ENCODE measurements at regions not wholly inside any gene's neighbourhood (a gene's known extent, or its start where the extent isn't known, plus 50 kb on each side); places are given as distances from the start of the nearest gene placed in this dataset.

DNA sequence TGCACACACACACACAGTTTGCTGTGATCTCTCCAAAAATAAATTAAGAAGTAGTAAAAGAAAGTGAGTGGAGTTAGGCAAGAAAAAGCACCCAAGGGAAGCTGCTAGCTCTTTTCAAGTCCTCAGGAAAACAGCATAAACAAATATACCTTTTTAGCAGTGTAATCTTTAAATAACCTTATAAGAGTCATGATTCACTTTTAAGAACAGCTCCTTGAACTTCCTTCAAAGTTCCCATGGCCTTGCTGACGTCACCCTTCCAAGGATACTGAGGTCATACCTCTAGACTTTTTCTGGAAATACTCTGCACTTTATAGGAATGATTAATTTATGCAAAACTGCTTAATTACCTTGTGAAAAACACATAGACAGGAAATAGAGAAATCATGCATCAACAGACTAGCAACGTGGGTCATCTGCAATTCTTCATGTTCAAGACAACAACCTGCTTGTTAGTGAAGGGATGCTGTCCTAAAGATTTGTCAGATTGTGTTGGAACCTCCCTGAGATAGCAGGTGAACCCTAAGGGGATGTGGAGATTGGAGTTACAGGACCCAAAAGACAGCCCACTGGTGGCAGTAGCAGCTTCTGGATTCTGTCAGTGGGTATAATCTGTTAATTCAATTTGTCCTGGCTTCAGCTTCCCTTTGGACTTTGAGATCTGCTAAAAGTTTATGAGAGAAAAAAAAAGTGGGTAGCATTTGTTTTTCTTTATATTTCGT is 229.0 kb downstream of the ELAVL2 start:
- no peak for TF ChIP-seq CTCF (IDR thresholded peaks at IDR 0.05; ENCODE audit: insufficient read depth, low read depth, low read length, missing control alignments)
- DNase-seq (ENCODE audit: low read depth): peak; percentile 50
- no peak overlapping the region for H3K4me3 ChIP-seq (ENCODE audit: low read length)

- TF ChIP-seq CTCF (IDR thresholded peaks at IDR 0.05; ENCODE audit: insufficient read depth, low read depth, low read length, missing control alignments): no peak
- no peak overlapping the region for H3K4me3 ChIP-seq (ENCODE audit: low read length)
Measured at GRCh38 chr9:23598994-23599393, 227.0 kb downstream of the ELAVL2 start.

GRCh38 chr9:23603311-23603710 is 222.7 kb downstream of the ELAVL2 start:
- no peak for TF ChIP-seq CTCF (IDR thresholded peaks at IDR 0.05; ENCODE audit: insufficient read depth, low read depth, low read length, missing control alignments)
- H3K4me3 ChIP-seq (ENCODE audit: low read length): no peak overlapping the region
- DNase-seq (ENCODE audit: low read depth): peak; percentile 50

More at GRCh38 chr9:23598994-23599393, 227.0 kb downstream of the ELAVL2 start:
- peak; percentile 85 for DNase-seq (ENCODE audit: low read depth)

- no peak overlapping the region for H3K4me3 ChIP-seq (ENCODE audit: low read length)
- no peak for TF ChIP-seq CTCF (IDR thresholded peaks at IDR 0.05; ENCODE audit: insufficient read depth, low read depth, low read length, missing control alignments)
- peak; percentile 55 for DNase-seq (ENCODE audit: low read depth)
Measured at GRCh38 chr9:23606107-23606506, 219.9 kb downstream of the ELAVL2 start.

- no peak for TF ChIP-seq CTCF (IDR thresholded peaks at IDR 0.05; ENCODE audit: insufficient read depth, low read depth, low read length, missing control alignments)
- H3K4me3 ChIP-seq (ENCODE audit: low read length): no peak overlapping the region
- no peak for DNase-seq (ENCODE audit: low read depth)
Measured at GRCh38 chr9:23608456-23608855, 217.6 kb downstream of the ELAVL2 start.

GRCh38 chr9:23611869-23612268 is 214.2 kb downstream of the ELAVL2 start:
- H3K4me3 ChIP-seq (ENCODE audit: low read length): no peak overlapping the region
- no peak for TF ChIP-seq CTCF (IDR thresholded peaks at IDR 0.05; ENCODE audit: insufficient read depth, low read depth, low read length, missing control alignments)
- no peak for DNase-seq (ENCODE audit: low read depth)

- DNase-seq (ENCODE audit: low read depth): no peak
- H3K4me3 ChIP-seq (ENCODE audit: low read length): no peak overlapping the region
- no peak for TF ChIP-seq CTCF (IDR thresholded peaks at IDR 0.05; ENCODE audit: insufficient read depth, low read depth, low read length, missing control alignments)
Measured at GRCh38 chr9:23615569-23615968, 210.5 kb downstream of the ELAVL2 start.
